ENCODE measurements at regions not wholly inside any gene's neighbourhood (a gene's known extent, or its start where the extent isn't known, plus 50 kb on each side); places are given as distances from the start of the nearest gene placed in this dataset.

DNA sequence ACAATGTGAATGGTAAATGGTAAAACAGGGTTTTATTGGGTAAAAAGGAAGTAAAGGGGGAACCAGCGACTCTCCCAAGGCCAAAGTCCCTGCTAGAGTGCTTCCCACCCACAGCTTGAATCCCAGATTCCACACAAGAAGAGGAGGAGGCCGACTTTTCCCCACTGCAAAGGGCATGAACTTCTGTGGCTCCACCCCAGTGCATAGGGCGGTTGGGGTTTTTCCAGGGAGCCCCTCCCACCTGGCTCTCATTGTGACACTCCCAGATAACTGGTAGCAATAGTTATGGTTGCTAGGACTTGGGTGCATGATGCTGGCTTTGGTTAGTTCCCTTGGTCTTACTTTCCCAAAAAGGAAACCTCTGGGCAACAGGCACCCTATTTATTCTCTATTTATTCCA lies 666.0 kb upstream of the CA10 start (continued):
- TF ChIP-seq RARA (CRISPR knock-in tag; IDR thresholded peaks at IDR 0.05) (0 out of 2 replicates have a peak, but pooled peaks have one; percentile 29), HNF4A (CRISPR knock-in tag; IDR thresholded peaks at IDR 0.05) (peak; percentile 11; the same call in 1 of the 2 replicates), NCOA2 (CRISPR knock-in tag; IDR thresholded peaks at IDR 0.05) (peak; percentile 15; the same call in 1 of the 2 replicates), POLR2G (IDR thresholded peaks at IDR 0.05; ENCODE audit: low read depth, low read length) (peak; percentile 56), CREB1 (IDR thresholded peaks at IDR 0.05) (no peak), CREB1 (CRISPR knock-in tag; IDR thresholded peaks at IDR 0.05) (peak; percentile 29; the same call in 1 of the 2 replicates), ZNF839 (CRISPR knock-in tag; IDR thresholded peaks at IDR 0.05; ENCODE audit: borderline replicate concordance) (no peak), EHMT2 (IDR thresholded peaks at IDR 0.05; ENCODE audit: borderline replicate concordance, low read depth, low read length) (0 out of 2 replicates have a peak, but pooled peaks have one; percentile 43), ZMYM4 (CRISPR knock-in tag; IDR thresholded peaks at IDR 0.05) (0 out of 2 replicates have a peak, but pooled peaks have one; percentile 49), ZNF136 (CRISPR knock-in tag; IDR thresholded peaks at IDR 0.05; ENCODE audit: low read depth) (no peak), CHD4 (IDR thresholded peaks at IDR 0.05; ENCODE audit: borderline replicate concordance, low read length) (no peak)
- TF ChIP-seq, protein P1, sequence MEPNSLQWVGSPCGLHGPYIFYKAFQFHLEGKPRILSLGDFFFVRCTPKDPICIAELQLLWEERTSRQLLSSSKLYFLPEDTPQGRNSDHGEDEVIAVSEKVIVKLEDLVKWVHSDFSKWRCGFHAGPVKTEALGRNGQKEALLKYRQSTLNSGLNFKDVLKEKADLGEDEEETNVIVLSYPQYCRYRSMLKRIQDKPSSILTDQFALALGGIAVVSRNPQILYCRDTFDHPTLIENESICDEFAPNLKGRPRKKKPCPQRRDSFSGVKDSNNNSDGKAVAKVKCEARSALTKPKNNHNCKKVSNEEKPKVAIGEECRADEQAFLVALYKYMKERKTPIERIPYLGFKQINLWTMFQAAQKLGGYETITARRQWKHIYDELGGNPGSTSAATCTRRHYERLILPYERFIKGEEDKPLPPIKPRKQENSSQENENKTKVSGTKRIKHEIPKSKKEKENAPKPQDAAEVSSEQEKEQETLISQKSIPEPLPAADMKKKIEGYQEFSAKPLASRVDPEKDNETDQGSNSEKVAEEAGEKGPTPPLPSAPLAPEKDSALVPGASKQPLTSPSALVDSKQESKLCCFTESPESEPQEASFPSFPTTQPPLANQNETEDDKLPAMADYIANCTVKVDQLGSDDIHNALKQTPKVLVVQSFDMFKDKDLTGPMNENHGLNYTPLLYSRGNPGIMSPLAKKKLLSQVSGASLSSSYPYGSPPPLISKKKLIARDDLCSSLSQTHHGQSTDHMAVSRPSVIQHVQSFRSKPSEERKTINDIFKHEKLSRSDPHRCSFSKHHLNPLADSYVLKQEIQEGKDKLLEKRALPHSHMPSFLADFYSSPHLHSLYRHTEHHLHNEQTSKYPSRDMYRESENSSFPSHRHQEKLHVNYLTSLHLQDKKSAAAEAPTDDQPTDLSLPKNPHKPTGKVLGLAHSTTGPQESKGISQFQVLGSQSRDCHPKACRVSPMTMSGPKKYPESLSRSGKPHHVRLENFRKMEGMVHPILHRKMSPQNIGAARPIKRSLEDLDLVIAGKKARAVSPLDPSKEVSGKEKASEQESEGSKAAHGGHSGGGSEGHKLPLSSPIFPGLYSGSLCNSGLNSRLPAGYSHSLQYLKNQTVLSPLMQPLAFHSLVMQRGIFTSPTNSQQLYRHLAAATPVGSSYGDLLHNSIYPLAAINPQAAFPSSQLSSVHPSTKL (CRISPR knock-in tag; IDR thresholded peaks at IDR 0.05): peak; percentile 10; the same call in 1 of the 2 replicates
- TF ChIP-seq, protein P2, sequence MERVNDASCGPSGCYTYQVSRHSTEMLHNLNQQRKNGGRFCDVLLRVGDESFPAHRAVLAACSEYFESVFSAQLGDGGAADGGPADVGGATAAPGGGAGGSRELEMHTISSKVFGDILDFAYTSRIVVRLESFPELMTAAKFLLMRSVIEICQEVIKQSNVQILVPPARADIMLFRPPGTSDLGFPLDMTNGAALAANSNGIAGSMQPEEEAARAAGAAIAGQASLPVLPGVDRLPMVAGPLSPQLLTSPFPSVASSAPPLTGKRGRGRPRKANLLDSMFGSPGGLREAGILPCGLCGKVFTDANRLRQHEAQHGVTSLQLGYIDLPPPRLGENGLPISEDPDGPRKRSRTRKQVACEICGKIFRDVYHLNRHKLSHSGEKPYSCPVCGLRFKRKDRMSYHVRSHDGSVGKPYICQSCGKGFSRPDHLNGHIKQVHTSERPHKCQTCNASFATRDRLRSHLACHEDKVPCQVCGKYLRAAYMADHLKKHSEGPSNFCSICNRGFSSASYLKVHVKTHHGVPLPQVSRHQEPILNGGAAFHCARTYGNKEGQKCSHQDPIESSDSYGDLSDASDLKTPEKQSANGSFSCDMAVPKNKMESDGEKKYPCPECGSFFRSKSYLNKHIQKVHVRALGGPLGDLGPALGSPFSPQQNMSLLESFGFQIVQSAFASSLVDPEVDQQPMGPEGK (CRISPR knock-in tag; IDR thresholded peaks at IDR 0.05): peak; percentile 87

All from HepG2 (cell line).